NOMO-1 treated with dmso at 0.1 percent for 144 hours (cell line): ENCODE measurements at regions not wholly inside any gene's neighbourhood (a gene's known extent, or its start where the extent isn't known, plus 50 kb on each side); places are given as distances from the start of the nearest gene placed in this dataset.
A peak's percentile ranks its signal among the peaks of the same experiment; 100 is the strongest.

Source experiments
- DNase-seq: peaks from one replicate; lab custom pipeline; 2025; ENCODE audit not compliant: unreplicated experiment; lab: John Stamatoyannopoulos, UW

- DNase-seq, result no peak
Measured at GRCh38 chr4:53695540-53696463, 104.5 kb upstream of the LNX1 start.

GRCh38 chr4:53694666-53695065, 103.4 kb upstream of the LNX1 start:
- DNase-seq, result no peak

GRCh38 chr4:53693909-53694308, 102.6 kb upstream of the LNX1 start:
- DNase-seq, result no peak

GRCh38 chr4:53693408-53693807, 102.1 kb upstream of the LNX1 start:
- no peak for DNase-seq

GRCh38 chr4:53688186-53688790, 97.0 kb upstream of the LNX1 start:
- peak; percentile 46 for DNase-seq

- DNase-seq, result no peak
Measured at GRCh38 chr4:53686521-53686920, 95.2 kb upstream of the LNX1 start.

GRCh38 chr4:53684136-53685130, 93.1 kb upstream of the LNX1 start:
- no peak for DNase-seq

GRCh38 chr4:53682908-53683307, 91.6 kb upstream of the LNX1 start:
- DNase-seq, result no peak

- no peak for DNase-seq
Measured at GRCh38 chr4:53682196-53682595, 90.9 kb upstream of the LNX1 start.

GRCh38 chr4:53680598-53680997, 89.3 kb upstream of the LNX1 start:
- no peak for DNase-seq

- DNase-seq, result no peak
Measured at GRCh38 chr4:53680168-53680567, 88.9 kb upstream of the LNX1 start.

GRCh38 chr4:53676402-53676871, 85.2 kb upstream of the LNX1 start:
- peak; percentile 67 for DNase-seq

- no peak for DNase-seq
Measured at GRCh38 chr4:53674903-53675302, 83.6 kb upstream of the LNX1 start.

- no peak for DNase-seq
Measured at GRCh38 chr4:53672873-53673272, 81.6 kb upstream of the LNX1 start.

- DNase-seq, result no peak
Measured at GRCh38 chr4:53671757-53672156, 80.5 kb upstream of the LNX1 start.

GRCh38 chr4:53659737-53660136, 68.5 kb upstream of the LNX1 start:
- no peak for DNase-seq

- DNase-seq, result no peak
Measured at GRCh38 chr4:53659112-53659511, 67.8 kb upstream of the LNX1 start.

- DNase-seq, result no peak
Measured at GRCh38 chr4:53658029-53658428, 66.7 kb upstream of the LNX1 start.

GRCh38 chr4:53656421-53656981, 65.2 kb upstream of the LNX1 start:
- DNase-seq, result no peak

GRCh38 chr4:53654300-53654758, 63.0 kb upstream of the LNX1 start:
- no peak for DNase-seq
